Uterus (tissue), 2 donors: ENCODE measurements at regions not wholly inside any gene's neighbourhood (a gene's known extent, or its start where the extent isn't known, plus 50 kb on each side); places are given as distances from the start of the nearest gene placed in this dataset.

ENCODE experiments used
- POLR2A ChIP-seq, 2 donors: fragments of 450-650 bp; IDR thresholded peaks; one replicate each; pipeline ENCODE4 v1.6.1; 2016; ENCODE audit warnings: antibody characterized with exemption in 2 of 2, mild to moderate bottlenecking in 1 of 2, moderate library complexity in 1 of 2
- TF ChIP-seq, protein P1 (sequence below), 4 experiments: fragments of 200-600 bp in 2 of 4; fragments of 450-650 bp in 2 of 4; sonication (generic) in 2 of 4; IDR thresholded peaks; one replicate each; pipeline ENCODE4 v1.5.1; 2016 to 2019; ENCODE audit warnings: antibody characterized with exemption in 4 of 4, mild to moderate bottlenecking in 2 of 4, moderate library complexity in 1 of 4

- TF ChIP-seq, protein P1, sequence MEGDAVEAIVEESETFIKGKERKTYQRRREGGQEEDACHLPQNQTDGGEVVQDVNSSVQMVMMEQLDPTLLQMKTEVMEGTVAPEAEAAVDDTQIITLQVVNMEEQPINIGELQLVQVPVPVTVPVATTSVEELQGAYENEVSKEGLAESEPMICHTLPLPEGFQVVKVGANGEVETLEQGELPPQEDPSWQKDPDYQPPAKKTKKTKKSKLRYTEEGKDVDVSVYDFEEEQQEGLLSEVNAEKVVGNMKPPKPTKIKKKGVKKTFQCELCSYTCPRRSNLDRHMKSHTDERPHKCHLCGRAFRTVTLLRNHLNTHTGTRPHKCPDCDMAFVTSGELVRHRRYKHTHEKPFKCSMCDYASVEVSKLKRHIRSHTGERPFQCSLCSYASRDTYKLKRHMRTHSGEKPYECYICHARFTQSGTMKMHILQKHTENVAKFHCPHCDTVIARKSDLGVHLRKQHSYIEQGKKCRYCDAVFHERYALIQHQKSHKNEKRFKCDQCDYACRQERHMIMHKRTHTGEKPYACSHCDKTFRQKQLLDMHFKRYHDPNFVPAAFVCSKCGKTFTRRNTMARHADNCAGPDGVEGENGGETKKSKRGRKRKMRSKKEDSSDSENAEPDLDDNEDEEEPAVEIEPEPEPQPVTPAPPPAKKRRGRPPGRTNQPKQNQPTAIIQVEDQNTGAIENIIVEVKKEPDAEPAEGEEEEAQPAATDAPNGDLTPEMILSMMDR (IDR thresholded peaks at IDR 0.05) = no peak
- TF ChIP-seq POLR2A (IDR thresholded peaks at IDR 0.05) = no peak
Observed at GRCh38 chr14:53273671-53274072, 120.5 kb upstream of the DDHD1 start.
